Calu3 (cell line): ENCODE measurements at regions not wholly inside any gene's neighbourhood (a gene's known extent, or its start where the extent isn't known, plus 50 kb on each side); places are given as distances from the start of the nearest gene placed in this dataset.

ENCODE experiments used
- BruUV-seq: library from RNA; stranded (reverse); fragments of 400-500 nt; replicated peaks from 2 replicates; lab custom pipeline; 2021; lab: Mats Ljungman, UMichigan
- CTCF ChIA-PET: fragments of 300-600 bp; sonication (Branson Sonifier 250); formaldehyde crosslinking; loops from one replicate; lab custom pipeline; 2022; ENCODE audit warnings: antibody characterized with exemption; lab: Charles Lee
- DNase-seq: peaks from one replicate; pipeline ENCODE4 v3.0.0; 2022
- H3K27ac Mint-ChIP-seq: one replicate; pipeline ENCODE4 v1.8.0; 2022; ENCODE audit warnings: mixed read lengths; ENCODE audit not compliant: unreplicated experiment
- H3K27me3 Mint-ChIP-seq: one replicate; pipeline ENCODE4 v1.8.0; 2022; ENCODE audit warnings: mixed read lengths; ENCODE audit not compliant: unreplicated experiment
- H3K36me3 Mint-ChIP-seq: one replicate; pipeline ENCODE4 v1.8.0; 2022; ENCODE audit warnings: mild to moderate bottlenecking, moderate library complexity, mixed read lengths; ENCODE audit not compliant: insufficient read depth, unreplicated experiment
- H3K4me1 Mint-ChIP-seq: one replicate; pipeline ENCODE4 v1.8.0; 2022; ENCODE audit warnings: mild to moderate bottlenecking, low read depth, mixed read lengths; ENCODE audit not compliant: unreplicated experiment
- H3K4me3 Mint-ChIP-seq: one replicate; pipeline ENCODE4 v1.8.0; 2022; ENCODE audit warnings: mild to moderate bottlenecking, low read depth, moderate library complexity, mixed read lengths; ENCODE audit not compliant: unreplicated experiment
- H3K9me3 Mint-ChIP-seq: one replicate; pipeline ENCODE4 v1.8.0; 2022; ENCODE audit warnings: low read depth, mixed read lengths; ENCODE audit not compliant: unreplicated experiment
- CTCF ChIP-seq: fragments of 200-600 bp; IDR thresholded peaks from one replicate; pipeline ENCODE4 v1.8.0; 2022; ENCODE audit warnings: antibody characterized with exemption; ENCODE audit not compliant: unreplicated experiment
- intact Hi-C: fragments of 100-400 bp; cut with micrococcal nuclease; formaldehyde crosslinking; loops from one replicate; pipeline ENCODE4 v1.10.0; 2022; ENCODE audit not compliant: unreplicated experiment

DNA sequence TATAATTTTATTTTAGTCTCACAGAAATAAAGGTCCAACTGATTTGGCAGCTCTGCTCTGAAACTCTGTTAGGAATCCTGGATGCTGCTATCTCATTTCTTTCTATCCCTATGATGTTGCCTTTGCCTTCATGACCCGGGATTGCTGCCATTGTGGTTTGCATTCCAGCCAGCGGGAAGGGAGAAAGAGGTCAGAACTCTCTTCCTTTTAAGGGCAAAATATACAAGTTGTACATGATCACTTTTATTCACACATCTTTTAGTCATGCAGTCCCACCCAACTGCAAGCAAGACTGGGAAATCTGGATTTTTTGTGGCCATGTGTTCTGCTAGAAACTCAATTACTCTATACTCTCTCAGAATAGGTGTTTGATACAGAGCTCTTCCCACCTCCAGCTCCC, 263.1 kb upstream of the ZFP64 start:
- Mint-ChIP-seq H3K4me3 (no peak overlapping the region), H3K36me3 (no peaks in the 10 kb centered on the region), H3K27me3 (peaks cover 16% of the 10 kb centered on the region), H3K27ac (no peak overlapping the region), H3K4me1 (no peaks in the 10 kb centered on the region), H3K9me3 (peaks cover 2% of the 10 kb centered on the region)
- intact Hi-C loops = no loop called here
- no TSS peak for BruUV-seq
- CTCF ChIA-PET = interaction anchor here (1.3 kb wide), 1 partner anchor 10 kb away, joined by 3 read pairs; no protein-coding TSS in a partner anchor
- no peak for TF ChIP-seq CTCF
- DNase-seq = no peak

DNA sequence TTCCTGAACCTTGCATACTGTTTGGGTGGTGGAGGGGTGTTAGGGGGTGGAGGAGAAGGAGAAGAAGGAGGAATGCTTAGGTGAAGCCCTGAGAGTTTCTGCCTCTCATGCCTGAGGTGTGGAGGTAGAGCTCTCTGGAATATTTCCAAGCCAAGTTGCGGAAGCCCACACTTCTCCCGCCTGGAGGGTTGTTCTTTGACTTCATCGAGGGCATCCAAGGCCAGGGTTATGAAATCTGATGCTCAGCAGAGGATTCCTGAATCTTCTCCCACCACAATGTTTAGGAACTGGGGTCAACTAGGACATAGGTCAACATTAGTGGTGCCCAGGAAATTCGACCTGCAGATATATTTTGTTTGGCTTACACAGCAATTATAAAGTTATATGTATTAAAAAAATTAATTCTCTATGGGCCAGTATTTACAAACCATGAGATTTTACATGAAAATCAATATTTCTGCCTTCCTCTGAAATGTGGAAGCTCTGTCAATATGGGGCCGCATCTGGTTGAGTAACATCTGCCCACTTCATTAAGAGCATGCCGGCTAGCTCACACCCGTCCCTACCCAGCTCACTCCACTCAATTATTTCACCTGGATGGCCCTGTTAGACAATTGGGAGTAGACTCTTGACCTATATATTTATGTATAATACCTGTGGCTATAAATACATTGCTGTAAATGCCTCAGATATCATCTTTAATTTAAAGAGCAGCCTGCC, 257.1 kb upstream of the ZFP64 start:
- intact Hi-C loops = no loop called here
- CTCF ChIA-PET = no interaction called here
- Mint-ChIP-seq H3K4me3 (no peak overlapping the region), H3K27ac (no peak overlapping the region), H3K27me3 (peaks cover 14% of the 10 kb centered on the region), H3K36me3 (no peaks in the 10 kb centered on the region), H3K4me1 (no peaks in the 10 kb centered on the region), H3K9me3 (no peaks in the 10 kb centered on the region)
- TF ChIP-seq CTCF = no peak
- no peak for DNase-seq
- no TSS peak for BruUV-seq

GRCh38 chr20:52447225-52447551, 255.6 kb upstream of the ZFP64 start:
- no peak for TF ChIP-seq CTCF
- DNase-seq = no peak
- intact Hi-C loops = no loop called here
- Mint-ChIP-seq H3K27me3 (peaks cover 5% of the 10 kb centered on the region), H3K4me3 (no peak overlapping the region), H3K9me3 (no peaks in the 10 kb centered on the region), H3K4me1 (no peaks in the 10 kb centered on the region), H3K27ac (no peak overlapping the region), H3K36me3 (no peaks in the 10 kb centered on the region)
- BruUV-seq = no TSS peak
- CTCF ChIA-PET = interaction anchor here (0.8 kb wide), 1 partner anchor 216 kb away, joined by 3 read pairs; no protein-coding TSS in a partner anchor

GRCh38 chr20:52446421-52447224, 255.0 kb upstream of the ZFP64 start:
- peaks cover 11% of the 10 kb centered on the region for H3K27me3 Mint-ChIP-seq
- no peak overlapping the region for H3K4me3 Mint-ChIP-seq
- CTCF ChIA-PET = interaction anchor here (0.8 kb wide), 1 partner anchor 216 kb away, joined by 3 read pairs; no protein-coding TSS in a partner anchor
- TF ChIP-seq CTCF = no peak
- intact Hi-C loops = no loop called here
- BruUV-seq = no TSS peak
- no peak overlapping the region for H3K27ac Mint-ChIP-seq
- no peaks in the 10 kb centered on the region for H3K9me3 Mint-ChIP-seq
- DNase-seq = no peak
- H3K36me3 Mint-ChIP-seq = no peaks in the 10 kb centered on the region
- H3K4me1 Mint-ChIP-seq = no peaks in the 10 kb centered on the region
